ENCODE measurements at regions not wholly inside any gene's neighbourhood (a gene's known extent, or its start where the extent isn't known, plus 50 kb on each side); places are given as distances from the start of the nearest gene placed in this dataset.

GRCh38 chr11:38100836-38101462 lies 1502.9 kb upstream of the RAG2 start:
- FAIRE-seq (no peak), ATAC-seq (no peak), DNase-seq (ENCODE audit: low spot score) (no peak)
- intact Hi-C loops (cut with micrococcal nuclease; ENCODE audit: unreplicated experiment) (no loop called here), in situ Hi-C loops (cut with HindIII; ENCODE audit: extremely low pct_ligation_motif_present, low pct_unique_long_range_greater_than_20kb) (no loop called here)
- H3K4me3 ChIP-seq (replicated peaks in 1 of 3; ENCODE audit: insufficient read depth in 1 of 3, low read depth in 2 of 3, low read length in 3 of 3): no peak overlapping the region
- POLR2A ChIA-PET: no interaction called here
- CTCF ChIA-PET (ENCODE audit: low intra/inter-chr PET ratio, low total read pairs): no interaction called here
- WGBS (ENCODE audit: low lambda C conversion rate): 13% methylated on average over 4 of the region's 4 CpGs
- no peaks in the 10 kb centered on the region for H3K36me3 ChIP-seq (replicated peaks in 1 of 2; ENCODE audit: control insufficient read depth in 1 of 2, insufficient read depth in 2 of 2, low read length in 2 of 2)
- no peaks in the 10 kb centered on the region for H3K4me1 ChIP-seq (ENCODE audit: insufficient read depth, low read length)
- H3K27ac ChIP-seq (ENCODE audit: extremely low read length, insufficient read depth, low read length): no peak overlapping the region
- TF ChIP-seq ZNF619 (CRISPR knock-in tag; IDR thresholded peaks at IDR 0.05): no peak
- no peak for TF ChIP-seq ARID5B (CRISPR knock-in tag; IDR thresholded peaks at IDR 0.05)
- TF ChIP-seq SNRNP70 (IDR thresholded peaks at IDR 0.05; ENCODE audit: low read depth, low read length): no peak
- no peak for TF ChIP-seq CC2D1A (CRISPR knock-in tag; IDR thresholded peaks at IDR 0.05)
- TF ChIP-seq, protein P1, sequence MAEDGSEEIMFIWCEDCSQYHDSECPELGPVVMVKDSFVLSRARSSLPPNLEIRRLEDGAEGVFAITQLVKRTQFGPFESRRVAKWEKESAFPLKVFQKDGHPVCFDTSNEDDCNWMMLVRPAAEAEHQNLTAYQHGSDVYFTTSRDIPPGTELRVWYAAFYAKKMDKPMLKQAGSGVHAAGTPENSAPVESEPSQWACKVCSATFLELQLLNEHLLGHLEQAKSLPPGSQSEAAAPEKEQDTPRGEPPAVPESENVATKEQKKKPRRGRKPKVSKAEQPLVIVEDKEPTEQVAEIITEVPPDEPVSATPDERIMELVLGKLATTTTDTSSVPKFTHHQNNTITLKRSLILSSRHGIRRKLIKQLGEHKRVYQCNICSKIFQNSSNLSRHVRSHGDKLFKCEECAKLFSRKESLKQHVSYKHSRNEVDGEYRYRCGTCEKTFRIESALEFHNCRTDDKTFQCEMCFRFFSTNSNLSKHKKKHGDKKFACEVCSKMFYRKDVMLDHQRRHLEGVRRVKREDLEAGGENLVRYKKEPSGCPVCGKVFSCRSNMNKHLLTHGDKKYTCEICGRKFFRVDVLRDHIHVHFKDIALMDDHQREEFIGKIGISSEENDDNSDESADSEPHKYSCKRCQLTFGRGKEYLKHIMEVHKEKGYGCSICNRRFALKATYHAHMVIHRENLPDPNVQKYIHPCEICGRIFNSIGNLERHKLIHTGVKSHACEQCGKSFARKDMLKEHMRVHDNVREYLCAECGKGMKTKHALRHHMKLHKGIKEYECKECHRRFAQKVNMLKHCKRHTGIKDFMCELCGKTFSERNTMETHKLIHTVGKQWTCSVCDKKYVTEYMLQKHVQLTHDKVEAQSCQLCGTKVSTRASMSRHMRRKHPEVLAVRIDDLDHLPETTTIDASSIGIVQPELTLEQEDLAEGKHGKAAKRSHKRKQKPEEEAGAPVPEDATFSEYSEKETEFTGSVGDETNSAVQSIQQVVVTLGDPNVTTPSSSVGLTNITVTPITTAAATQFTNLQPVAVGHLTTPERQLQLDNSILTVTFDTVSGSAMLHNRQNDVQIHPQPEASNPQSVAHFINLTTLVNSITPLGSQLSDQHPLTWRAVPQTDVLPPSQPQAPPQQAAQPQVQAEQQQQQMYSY (CRISPR knock-in tag; IDR thresholded peaks at IDR 0.05): no peak
- no peak for TF ChIP-seq FOXA3 (CRISPR knock-in tag; IDR thresholded peaks at IDR 0.05)
- no peak for TF ChIP-seq ZNF724P (CRISPR knock-in tag; IDR thresholded peaks at IDR 0.05; ENCODE audit: borderline replicate concordance)
- no peak for TF ChIP-seq RFX1 (IDR thresholded peaks at IDR 0.05)
- TF ChIP-seq KDM3A (CRISPR knock-in tag; IDR thresholded peaks at IDR 0.05; ENCODE audit: low read depth): no peak
- no peak for TF ChIP-seq TCF7 (IDR thresholded peaks at IDR 0.05; ENCODE audit: low read depth)
- TF ChIP-seq TFE3 (CRISPR knock-in tag; IDR thresholded peaks at IDR 0.05): no peak
- TF ChIP-seq JDP2 (CRISPR knock-in tag; IDR thresholded peaks at IDR 0.05; ENCODE audit: borderline replicate concordance): no peak
- no peak for TF ChIP-seq REXO4 (CRISPR knock-in tag; IDR thresholded peaks at IDR 0.05; ENCODE audit: borderline replicate concordance)
- TF ChIP-seq CEBPB (IDR thresholded peaks at IDR 0.05; ENCODE audit: borderline replicate concordance, low read depth, low read length): no peak
- no peak overlapping the region for H3K4me2 ChIP-seq (ENCODE audit: low read depth, low read length)
- BruUV-seq (replicated peaks): no TSS peak
- H3K27me3 ChIP-seq (ENCODE audit: control insufficient read depth in 1 of 2, insufficient read depth in 2 of 2, low read length in 2 of 2): no peaks in the 10 kb centered on the region
- H3K9me3 ChIP-seq (ENCODE audit: low read length): peaks cover 25% of the 10 kb centered on the region
- no peak overlapping the region for H2AFZ ChIP-seq (ENCODE audit: low read length)
- H3K9ac ChIP-seq (ENCODE audit: insufficient read depth, low read depth, low read length): no peak overlapping the region
- H4K20me1 ChIP-seq (ENCODE audit: insufficient read depth, low read length): no peaks in the 10 kb centered on the region
- no peaks in the 10 kb centered on the region for H3K79me2 ChIP-seq (ENCODE audit: insufficient read depth, low read length)

All from HepG2 (cell line).